Keratinocyte (primary cell): ENCODE measurements at regions not wholly inside any gene's neighbourhood (a gene's known extent, or its start where the extent isn't known, plus 50 kb on each side); places are given as distances from the start of the nearest gene placed in this dataset.

Experiments used
- CTCF ChIP-seq, 3 experiments: IDR thresholded peaks in 1 of 3; conservative IDR thresholded peaks in 1 of 3; optimal IDR thresholded peaks in 1 of 3; 2 replicates in 2 of 3; 3 replicates in 1 of 3; pipeline versions ENCODE3 to v1.5.1; 2011; ENCODE audit warnings: low read length in 3 of 3, mild to moderate bottlenecking in 3 of 3, moderate library complexity in 2 of 3, control low read depth in 1 of 3, inconsistent platforms in 1 of 3; ENCODE audit not compliant: insufficient read depth in 2 of 3; ENCODE audit errors: extremely low read depth in 1 of 3
- EZH2 ChIP-seq: IDR thresholded peaks from one replicate; pipeline ENCODE4 v1.6.1; 2012; ENCODE audit warnings: inconsistent platforms, mild to moderate bottlenecking, low read length, moderate library complexity

DNA sequence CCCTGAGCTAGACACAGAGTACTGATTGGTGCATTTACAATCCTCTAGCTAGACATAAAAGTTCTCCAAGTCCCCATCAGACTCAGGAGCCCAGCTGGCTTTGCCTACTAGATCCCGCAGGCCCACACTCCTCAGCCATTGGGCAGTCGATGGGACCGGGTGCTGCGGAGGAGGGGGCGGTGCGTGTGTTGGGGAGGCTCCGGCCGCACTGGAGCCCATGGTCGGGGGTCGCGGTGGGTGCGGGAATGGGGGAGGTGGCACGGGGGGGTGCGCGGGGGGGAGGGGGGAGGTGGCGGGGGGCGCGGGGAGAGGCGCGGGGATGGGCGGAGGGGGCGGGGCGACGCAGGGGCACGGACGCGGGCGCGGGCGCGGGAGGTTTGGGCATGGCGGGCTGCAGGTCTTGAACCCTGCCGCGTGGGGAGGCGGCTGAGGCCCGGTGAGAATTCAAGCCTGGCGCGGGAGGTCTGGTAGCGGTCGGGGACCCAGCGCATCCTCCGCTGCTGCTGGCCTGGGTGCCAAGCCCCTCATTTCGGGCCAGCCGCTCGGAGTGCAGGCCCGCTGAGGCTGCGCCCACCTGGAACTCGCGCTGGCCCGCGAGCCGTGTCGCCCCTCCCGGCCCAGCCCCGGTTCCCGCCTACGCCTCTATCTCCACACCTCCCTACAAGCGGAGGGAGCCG, 674.1 kb downstream of the SLITRK5 start:
- no peak for TF ChIP-seq CTCF (optimal IDR thresholded peaks at IDR 0.05 in 1 of 3, IDR thresholded peaks at IDR 0.05 in 1 of 3, conservative IDR thresholded peaks at IDR 0.05 in 1 of 3; ENCODE audit: extremely low read depth in 1 of 3, insufficient read depth in 2 of 3, low read length in 3 of 3)
- no peak for TF ChIP-seq EZH2
